ENCODE measurements at regions not wholly inside any gene's neighbourhood (a gene's known extent, or its start where the extent isn't known, plus 50 kb on each side); places are given as distances from the start of the nearest gene placed in this dataset.
A peak's percentile ranks its signal among the peaks of the same experiment; 100 is the strongest.

GRCh38 chr13:61988810-61989209 lies 573.2 kb upstream of the PCDH20 start:
- Histone ChIP-seq H3K27ac (ENCODE audit: control insufficient read depth, insufficient read depth) (no peak overlapping the region), H3K4me1 (ENCODE audit: control insufficient read depth, insufficient read depth, low read length) (no peaks in the 10 kb centered on the region), H2AFZ (ENCODE audit: control insufficient read depth, low read depth, low read length) (no peak overlapping the region), H3K79me2 (ENCODE audit: control insufficient read depth, insufficient read depth, low read length) (no peaks in the 10 kb centered on the region), H3K4me2 (ENCODE audit: control insufficient read depth, insufficient read depth) (no peak overlapping the region), H3K27me3 (replicated peaks in 1 of 2; ENCODE audit: control insufficient read depth in 2 of 2, insufficient read depth in 2 of 2, low read length in 1 of 2) (no peaks in the 10 kb centered on the region), H3K4me3 (no peak overlapping the region), H4K20me1 (ENCODE audit: control insufficient read depth, insufficient read depth) (no peaks in the 10 kb centered on the region), H3K9ac (ENCODE audit: control insufficient read depth, insufficient read depth, low read length) (no peak overlapping the region), H3K9me3 (replicated peaks; ENCODE audit: control insufficient read depth, insufficient read depth, low read length) (no peaks in the 10 kb centered on the region), H3K36me3 (ENCODE audit: control insufficient read depth in 2 of 2, insufficient read depth in 2 of 2, low read length in 1 of 2) (no peaks in the 10 kb centered on the region)
- intact Hi-C loops (cut with micrococcal nuclease; ENCODE audit: unreplicated experiment) = no loop called here
- ChIA-PET POLR2A (no interaction called here), CTCF (no interaction called here), SMC1A (ENCODE audit: uncharacterized antibody, unreplicated experiment) (interaction anchor here (1.3 kb wide), 1 partner anchor 35 kb away, joined by 4 read pairs; no protein-coding TSS in a partner anchor), RAD21 (ENCODE audit: unreplicated experiment) (no interaction called here)
- FAIRE-seq = peak; percentile 27
- BruUV-seq (replicated peaks) = no TSS peak
- DNase-seq (ENCODE audit: low read depth, low spot score) = no peak
- 7% methylated on average over 2 of the region's 2 CpGs for WGBS (ENCODE audit: insufficient coverage, insufficient replicate concordance, low lambda C conversion rate, missing lambda C conversion rate)
- TF ChIP-seq BMI1 (IDR thresholded peaks at IDR 0.05; ENCODE audit: borderline replicate concordance) (no peak), CREM (IDR thresholded peaks at IDR 0.05; ENCODE audit: low read depth) (no peak), HDAC2 (IDR thresholded peaks at IDR 0.05) (no peak), SMC3 (IDR thresholded peaks at IDR 0.05; ENCODE audit: borderline replicate concordance, low read length) (no peak), BRCA1 (IDR thresholded peaks at IDR 0.05; ENCODE audit: low read depth, low read length) (no peak), RB1 (IDR thresholded peaks at IDR 0.05; ENCODE audit: borderline replicate concordance) (no peak), MEF2B (IDR thresholded peaks at IDR 0.05; ENCODE audit: partially characterized antibody, poor library complexity, severe bottlenecking) (no peak), CEBPZ (IDR thresholded peaks at IDR 0.05; ENCODE audit: low read depth, low read length) (no peak), RUNX3 (IDR thresholded peaks at IDR 0.05; ENCODE audit: low read length) (no peak), RAD21 (IDR thresholded peaks at IDR 0.05; ENCODE audit: insufficient read depth, low read depth, low read length) (no peak), MTA2 (IDR thresholded peaks at IDR 0.05; ENCODE audit: low read depth) (no peak), ZNF592 (IDR thresholded peaks at IDR 0.05) (no peak), MAX (IDR thresholded peaks at IDR 0.05; ENCODE audit: low read depth, low read length) (no peak), CHD4 (IDR thresholded peaks at IDR 0.05) (no peak), SUPT20H (IDR thresholded peaks at IDR 0.05; ENCODE audit: borderline replicate concordance, control insufficient read depth, low read depth, low read length) (no peak)
- TF ChIP-seq, protein P1, sequence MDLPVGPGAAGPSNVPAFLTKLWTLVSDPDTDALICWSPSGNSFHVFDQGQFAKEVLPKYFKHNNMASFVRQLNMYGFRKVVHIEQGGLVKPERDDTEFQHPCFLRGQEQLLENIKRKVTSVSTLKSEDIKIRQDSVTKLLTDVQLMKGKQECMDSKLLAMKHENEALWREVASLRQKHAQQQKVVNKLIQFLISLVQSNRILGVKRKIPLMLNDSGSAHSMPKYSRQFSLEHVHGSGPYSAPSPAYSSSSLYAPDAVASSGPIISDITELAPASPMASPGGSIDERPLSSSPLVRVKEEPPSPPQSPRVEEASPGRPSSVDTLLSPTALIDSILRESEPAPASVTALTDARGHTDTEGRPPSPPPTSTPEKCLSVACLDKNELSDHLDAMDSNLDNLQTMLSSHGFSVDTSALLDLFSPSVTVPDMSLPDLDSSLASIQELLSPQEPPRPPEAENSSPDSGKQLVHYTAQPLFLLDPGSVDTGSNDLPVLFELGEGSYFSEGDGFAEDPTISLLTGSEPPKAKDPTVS (IDR thresholded peaks at IDR 0.05; ENCODE audit: low read depth, low read length) = no peak
- no peak for ATAC-seq
- in situ Hi-C loops (cut with MboI) = no loop called here
